ENCODE measurements at regions not wholly inside any gene's neighbourhood (a gene's known extent, or its start where the extent isn't known, plus 50 kb on each side); places are given as distances from the start of the nearest gene placed in this dataset.

- Histone ChIP-seq H3K27ac (peak overlapping the region in 1 of 2 experiments; percentile 36; a peak in 1 of 6 replicates), H3K9me3 (no peaks in the 10 kb centered on the region), H3K4me2 (no peak overlapping the region), H3K4me3 (no peak overlapping the region), H3K4me1 (peaks cover 27% of the 10 kb centered on the region)
- POLR2A ChIA-PET, result no interaction called here
- CTCF ChIA-PET, result interaction anchor here (2.4 kb wide), 1 partner anchor 108 kb away, joined by 8 read pairs; the partner anchor contains the start of gene FLRT2
- FAIRE-seq (no peak), DNase-seq (ENCODE audit: low read depth in 1 of 2, low spot score in 1 of 2) (no peak), ATAC-seq (no peak)
- no peak for TF ChIP-seq FOXS1 (CRISPR knock-in tag; IDR thresholded peaks at IDR 0.05)
- TF ChIP-seq, protein P1, sequence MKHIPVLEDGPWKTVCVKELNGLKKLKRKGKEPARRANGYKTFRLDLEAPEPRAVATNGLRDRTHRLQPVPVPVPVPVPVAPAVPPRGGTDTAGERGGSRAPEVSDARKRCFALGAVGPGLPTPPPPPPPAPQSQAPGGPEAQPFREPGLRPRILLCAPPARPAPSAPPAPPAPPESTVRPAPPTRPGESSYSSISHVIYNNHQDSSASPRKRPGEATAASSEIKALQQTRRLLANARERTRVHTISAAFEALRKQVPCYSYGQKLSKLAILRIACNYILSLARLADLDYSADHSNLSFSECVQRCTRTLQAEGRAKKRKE (CRISPR knock-in tag; IDR thresholded peaks at IDR 0.05; ENCODE audit: low read depth), result no peak
- no peak for TF ChIP-seq SMC3 (IDR thresholded peaks at IDR 0.05)
- no peak for TF ChIP-seq CHD4 (IDR thresholded peaks at IDR 0.05; ENCODE audit: borderline replicate concordance)
- TF ChIP-seq RCOR1 (IDR thresholded peaks at IDR 0.05; ENCODE audit: low read depth, low read length), result no peak
- TF ChIP-seq EP300 (IDR thresholded peaks at IDR 0.05), result no peak
- WGBS (ENCODE audit: missing lambda C conversion rate), result 87% methylated on average over 5 of the region's 5 CpGs
Measured at GRCh38 chr14:85420707-85421106, 109.2 kb upstream of the FLRT2 start.

DNA sequence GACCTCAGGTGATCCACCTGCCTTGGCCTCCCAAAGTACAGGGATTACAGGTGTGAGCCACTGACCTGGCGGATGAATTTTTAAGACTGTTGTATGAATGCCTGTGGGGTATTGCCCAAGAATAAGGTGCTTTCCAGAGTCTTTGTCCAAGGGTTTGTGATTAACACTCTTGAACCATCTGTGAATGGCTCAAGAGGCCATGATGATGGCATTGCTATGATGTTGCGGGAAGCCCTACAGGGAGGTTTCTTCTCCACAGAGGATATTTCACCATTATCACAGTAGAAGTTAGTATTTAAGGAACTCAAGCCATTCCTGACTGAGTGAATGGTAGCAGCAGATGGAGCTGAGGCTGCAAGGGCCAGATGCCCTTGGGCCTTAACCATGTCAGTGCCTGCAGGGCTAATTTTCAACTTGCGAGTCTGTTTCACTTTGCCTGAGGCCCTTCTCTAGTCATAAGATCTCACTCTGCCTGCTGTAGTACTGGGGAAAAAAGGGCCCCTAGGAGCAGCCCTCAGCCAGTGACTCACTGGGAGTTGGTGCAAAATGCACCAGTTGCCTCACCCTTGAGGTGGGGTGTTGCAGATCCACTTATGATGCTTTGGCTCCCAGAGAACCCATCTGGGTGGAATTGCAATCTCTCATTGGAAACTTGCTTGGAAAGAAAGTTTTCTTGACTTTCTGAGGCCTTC, 108.6 kb upstream of the FLRT2 start:
- ChIA-PET POLR2A (no interaction called here), CTCF (interaction anchor here (1.1 to 2.4 kb wide), 2 partner anchors 23 to 108 kb away, joined by 3 to 8 read pairs; partner anchors contain the start of gene FLRT2)
- WGBS (ENCODE audit: missing lambda C conversion rate), result 78% methylated on average over 3 of the region's 3 CpGs
- H3K4me3 ChIP-seq, result no peak overlapping the region
- peak overlapping the region in 1 of 2 experiments; percentile 36; a peak in 3 of 6 replicates for H3K27ac ChIP-seq
- no peak overlapping the region for H3K4me2 ChIP-seq
- FAIRE-seq (no peak), ATAC-seq (peak; percentile 54 to 55; a peak in 4 of 6 replicates), DNase-seq (ENCODE audit: low read depth in 1 of 2, low spot score in 1 of 2) (peak in 1 of 2 experiments; percentile 31)
- TF ChIP-seq EHMT2 (IDR thresholded peaks at IDR 0.05; ENCODE audit: low read depth) (no peak), CHD4 (IDR thresholded peaks at IDR 0.05; ENCODE audit: borderline replicate concordance) (no peak), CTCF (IDR thresholded peaks at IDR 0.05) (no peak), MAZ (IDR thresholded peaks at IDR 0.05; ENCODE audit: borderline replicate concordance, low read depth, low read length) (no peak), HOXB13 (CRISPR knock-in tag; IDR thresholded peaks at IDR 0.05; ENCODE audit: low read depth) (no peak), FOXS1 (CRISPR knock-in tag; IDR thresholded peaks at IDR 0.05) (no peak), RCOR1 (IDR thresholded peaks at IDR 0.05; ENCODE audit: low read depth, low read length) (no peak), MYC (IDR thresholded peaks at IDR 0.05; ENCODE audit: borderline replicate concordance, low read length) (no peak), KDM1A (IDR thresholded peaks at IDR 0.05; ENCODE audit: low read depth) (no peak), NR3C1 (IDR thresholded peaks at IDR 0.05) (no peak), RAD21 (conservative IDR thresholded peaks at IDR 0.05 in 1 of 2, IDR thresholded peaks at IDR 0.05 in 1 of 2) (no peak), HOXB5 (CRISPR knock-in tag; IDR thresholded peaks at IDR 0.05) (no peak), RFX5 (IDR thresholded peaks at IDR 0.05) (no peak), KDM5A (IDR thresholded peaks at IDR 0.05) (no peak), ZC3H11A (IDR thresholded peaks at IDR 0.05) (no peak)
- TF ChIP-seq, protein P2, sequence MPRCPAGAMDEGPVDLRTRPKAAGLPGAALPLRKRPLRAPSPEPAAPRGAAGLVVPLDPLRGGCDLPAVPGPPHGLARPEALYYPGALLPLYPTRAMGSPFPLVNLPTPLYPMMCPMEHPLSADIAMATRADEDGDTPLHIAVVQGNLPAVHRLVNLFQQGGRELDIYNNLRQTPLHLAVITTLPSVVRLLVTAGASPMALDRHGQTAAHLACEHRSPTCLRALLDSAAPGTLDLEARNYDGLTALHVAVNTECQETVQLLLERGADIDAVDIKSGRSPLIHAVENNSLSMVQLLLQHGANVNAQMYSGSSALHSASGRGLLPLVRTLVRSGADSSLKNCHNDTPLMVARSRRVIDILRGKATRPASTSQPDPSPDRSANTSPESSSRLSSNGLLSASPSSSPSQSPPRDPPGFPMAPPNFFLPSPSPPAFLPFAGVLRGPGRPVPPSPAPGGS (IDR thresholded peaks at IDR 0.05), result no peak
- TF ChIP-seq, protein P3, sequence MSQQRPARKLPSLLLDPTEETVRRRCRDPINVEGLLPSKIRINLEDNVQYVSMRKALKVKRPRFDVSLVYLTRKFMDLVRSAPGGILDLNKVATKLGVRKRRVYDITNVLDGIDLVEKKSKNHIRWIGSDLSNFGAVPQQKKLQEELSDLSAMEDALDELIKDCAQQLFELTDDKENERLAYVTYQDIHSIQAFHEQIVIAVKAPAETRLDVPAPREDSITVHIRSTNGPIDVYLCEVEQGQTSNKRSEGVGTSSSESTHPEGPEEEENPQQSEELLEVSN (IDR thresholded peaks at IDR 0.05; ENCODE audit: borderline replicate concordance, low read depth), result no peak
- TF ChIP-seq, protein P1 (CRISPR knock-in tag; IDR thresholded peaks at IDR 0.05; ENCODE audit: low read depth), result no peak
- TF ChIP-seq, protein P4, sequence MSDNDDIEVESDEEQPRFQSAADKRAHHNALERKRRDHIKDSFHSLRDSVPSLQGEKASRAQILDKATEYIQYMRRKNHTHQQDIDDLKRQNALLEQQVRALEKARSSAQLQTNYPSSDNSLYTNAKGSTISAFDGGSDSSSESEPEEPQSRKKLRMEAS (IDR thresholded peaks at IDR 0.05), result no peak
- peaks cover 21% of the 10 kb centered on the region for H3K4me1 ChIP-seq
- H3K9me3 ChIP-seq, result no peaks in the 10 kb centered on the region
